ENCODE measurements at regions not wholly inside any gene's neighbourhood (a gene's known extent, or its start where the extent isn't known, plus 50 kb on each side); places are given as distances from the start of the nearest gene placed in this dataset.

- DNase-seq: no peak
These were observed 61.0 kb upstream of the CDH4 start for GRCh38 chr20:61191096-61191495.

DNA sequence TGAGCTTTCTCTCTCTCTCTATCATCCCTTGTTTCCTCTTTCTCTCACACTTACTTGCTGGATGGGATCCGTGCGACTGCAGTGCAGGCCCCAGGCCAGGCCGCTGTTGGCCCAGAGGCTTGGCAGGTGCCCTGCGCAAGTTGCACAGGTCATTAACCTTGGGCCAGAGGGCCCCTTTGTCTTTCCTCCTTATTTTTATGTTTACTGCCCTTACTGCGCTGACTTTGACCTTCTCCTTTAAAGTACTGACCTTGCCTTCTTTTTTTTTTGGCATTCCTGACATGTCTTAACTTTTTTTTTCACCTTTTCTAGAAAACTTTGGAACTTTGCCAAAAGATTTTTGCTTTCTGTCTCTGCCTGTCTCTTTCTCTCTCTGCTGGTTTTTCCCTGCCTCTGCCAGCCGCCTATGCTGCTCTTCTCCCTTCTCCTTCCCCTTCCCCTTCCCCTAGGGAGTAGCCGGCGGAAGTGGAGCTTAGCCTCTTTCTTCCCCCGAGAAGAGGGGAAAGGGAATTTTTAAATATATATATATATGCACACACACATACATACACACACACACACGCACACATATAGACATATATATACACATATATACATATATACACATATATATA lies 59.6 kb upstream of the CDH4 start:
- no peak for DNase-seq

GRCh38 chr20:61193164-61193563 lies 58.9 kb upstream of the CDH4 start:
- DNase-seq: no peak
